ENCODE measurements at regions not wholly inside any gene's neighbourhood (a gene's known extent, or its start where the extent isn't known, plus 50 kb on each side); places are given as distances from the start of the nearest gene placed in this dataset.
A peak's percentile ranks its signal among the peaks of the same experiment; 100 is the strongest.
"Not testable (repeated sequence)": the region's sequence is repeated elsewhere in the genome, so short reads cannot be mapped to it uniquely, and the experiment has no call there.

GRCh38 chr10:26355241-26355640 is 82.9 kb upstream of the APBB1IP start:
- H3K27ac Mint-ChIP-seq: no peak overlapping the region
- intact Hi-C loops (cut with micrococcal nuclease): no loop called here
- H3K27me3 Mint-ChIP-seq (ENCODE audit: low read depth): no peaks in the 10 kb centered on the region
- H3K4me1 Mint-ChIP-seq (ENCODE audit: low read depth): peaks cover 13% of the 10 kb centered on the region
- H3K36me3 Mint-ChIP-seq (ENCODE audit: low read depth): no peaks in the 10 kb centered on the region
- no peaks in the 10 kb centered on the region for H3K9me3 Mint-ChIP-seq
- DNase-seq: no peak
- H3K4me3 Mint-ChIP-seq: no peak overlapping the region
- CTCF ChIA-PET: no interaction called here

GRCh38 chr10:26357203-26357602 is 80.9 kb upstream of the APBB1IP start:
- CTCF ChIA-PET: interaction anchor here (1.1 kb wide), 1 partner anchor 199 kb away, joined by 3 read pairs; no protein-coding TSS in a partner anchor
- Mint-ChIP-seq H3K9me3 (no peaks in the 10 kb centered on the region), H3K4me3 (no peak overlapping the region), H3K27me3 (ENCODE audit: low read depth) (no peaks in the 10 kb centered on the region), H3K36me3 (ENCODE audit: low read depth) (no peaks in the 10 kb centered on the region), H3K27ac (no peak overlapping the region), H3K4me1 (ENCODE audit: low read depth) (peaks cover 13% of the 10 kb centered on the region)
- peak; percentile 32 for DNase-seq
- intact Hi-C loops (cut with micrococcal nuclease): loop anchor here (1.0 kb wide), 5 partner anchors 74 to 504 kb away; no protein-coding TSS in a partner anchor

GRCh38 chr10:26358071-26358470 is 80.1 kb upstream of the APBB1IP start:
- Mint-ChIP-seq H3K27ac (no peak overlapping the region), H3K4me1 (ENCODE audit: low read depth) (peaks cover 13% of the 10 kb centered on the region), H3K4me3 (no peak overlapping the region), H3K27me3 (ENCODE audit: low read depth) (no peaks in the 10 kb centered on the region), H3K36me3 (ENCODE audit: low read depth) (no peaks in the 10 kb centered on the region), H3K9me3 (no peaks in the 10 kb centered on the region)
- intact Hi-C loops (cut with micrococcal nuclease): no loop called here
- no peak for DNase-seq
- CTCF ChIA-PET: no interaction called here

DNA sequence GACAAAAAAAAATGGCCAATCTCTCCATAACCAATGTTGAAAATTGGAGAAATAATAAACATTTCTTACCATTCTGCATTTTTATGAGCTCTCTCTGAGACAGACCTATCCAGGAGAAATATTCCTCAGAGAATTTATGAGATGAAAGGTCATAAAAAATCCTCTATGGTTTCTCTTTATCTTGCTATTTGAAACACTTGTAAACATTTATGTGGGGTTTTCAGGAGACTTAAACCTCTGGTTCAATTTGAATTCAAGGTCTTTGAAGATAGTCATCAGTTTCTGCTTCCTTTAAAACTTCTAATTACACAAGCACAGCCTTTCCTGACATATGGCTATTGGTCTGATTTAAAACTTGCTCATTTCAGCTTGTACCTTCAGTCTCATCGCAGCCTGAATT is 78.5 kb upstream of the APBB1IP start:
- H3K4me1 Mint-ChIP-seq (ENCODE audit: low read depth): peaks cover 13% of the 10 kb centered on the region
- no peaks in the 10 kb centered on the region for H3K9me3 Mint-ChIP-seq
- no peaks in the 10 kb centered on the region for H3K27me3 Mint-ChIP-seq (ENCODE audit: low read depth)
- CTCF ChIA-PET: interaction anchor here (0.6 to 0.7 kb wide), 2 partner anchors 10 to 144 kb away, joined by 4 read pairs; no protein-coding TSS in a partner anchor
- no peak overlapping the region for H3K27ac Mint-ChIP-seq
- intact Hi-C loops (cut with micrococcal nuclease): no loop called here
- no peak for DNase-seq
- no peaks in the 10 kb centered on the region for H3K36me3 Mint-ChIP-seq (ENCODE audit: low read depth)
- no peak overlapping the region for H3K4me3 Mint-ChIP-seq

DNA sequence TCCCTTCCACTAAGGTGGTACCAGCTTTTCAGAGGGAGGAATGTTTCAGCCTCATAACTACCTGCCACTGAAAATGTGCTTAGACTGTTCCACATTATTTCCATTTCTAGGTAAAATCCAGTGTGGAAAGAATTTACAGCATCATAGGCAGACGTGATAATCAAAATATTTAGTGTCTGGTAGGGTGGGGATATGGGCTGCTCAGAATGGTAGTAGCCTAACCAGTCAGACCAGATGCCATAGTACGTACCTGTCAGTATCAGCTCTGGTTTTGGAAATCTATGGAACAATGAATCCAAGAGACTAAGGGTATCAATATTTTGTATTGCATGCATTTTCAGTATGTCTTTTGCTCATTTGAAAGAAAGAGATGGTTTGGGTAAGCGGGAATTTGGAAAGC is 76.8 kb upstream of the APBB1IP start:
- no peaks in the 10 kb centered on the region for H3K36me3 Mint-ChIP-seq (ENCODE audit: low read depth)
- no peaks in the 10 kb centered on the region for H3K27me3 Mint-ChIP-seq (ENCODE audit: low read depth)
- CTCF ChIA-PET: interaction anchor here (0.5 kb wide), 1 partner anchor 141 kb away, joined by 4 read pairs; no protein-coding TSS in a partner anchor
- peaks cover 13% of the 10 kb centered on the region for H3K4me1 Mint-ChIP-seq (ENCODE audit: low read depth)
- DNase-seq: no peak
- H3K9me3 Mint-ChIP-seq: no peaks in the 10 kb centered on the region
- no peak overlapping the region for H3K27ac Mint-ChIP-seq
- no peak overlapping the region for H3K4me3 Mint-ChIP-seq
- intact Hi-C loops (cut with micrococcal nuclease): no loop called here

- CTCF ChIA-PET: interaction anchor here (0.5 to 0.7 kb wide), 2 partner anchors 141 to 142 kb away, joined by 4 to 5 read pairs; no protein-coding TSS in a partner anchor
Measured at GRCh38 chr10:26361971-26362370, 76.2 kb upstream of the APBB1IP start.

GRCh38 chr10:26365681-26366358 is 72.3 kb upstream of the APBB1IP start:
- CTCF ChIA-PET: no interaction called here
- DNase-seq: no peak

More at GRCh38 chr10:26361971-26362370, 76.2 kb upstream of the APBB1IP start:
- Mint-ChIP-seq H3K4me3 (no peak overlapping the region), H3K4me1 (ENCODE audit: low read depth) (peaks cover 11% of the 10 kb centered on the region), H3K27me3 (ENCODE audit: low read depth) (no peaks in the 10 kb centered on the region), H3K27ac (no peak overlapping the region), H3K9me3 (no peaks in the 10 kb centered on the region), H3K36me3 (ENCODE audit: low read depth) (no peaks in the 10 kb centered on the region)
- no peak for DNase-seq
- intact Hi-C loops (cut with micrococcal nuclease): no loop called here

GRCh38 chr10:26367035-26367434 is 71.1 kb upstream of the APBB1IP start:
- H3K4me3 Mint-ChIP-seq; H3K9me3 Mint-ChIP-seq; intact Hi-C loops (cut with micrococcal nuclease); H3K27ac Mint-ChIP-seq; H3K36me3 Mint-ChIP-seq (ENCODE audit: low read depth); H3K27me3 Mint-ChIP-seq (ENCODE audit: low read depth); DNase-seq; CTCF ChIA-PET; H3K4me1 Mint-ChIP-seq (ENCODE audit: low read depth): not testable (repeated sequence)

More at GRCh38 chr10:26365681-26366358, 72.3 kb upstream of the APBB1IP start:
- Mint-ChIP-seq H3K36me3 (ENCODE audit: low read depth) (no peaks in the 10 kb centered on the region), H3K4me3 (no peak overlapping the region), H3K4me1 (ENCODE audit: low read depth) (no peaks in the 10 kb centered on the region), H3K27ac (no peak overlapping the region), H3K9me3 (peaks cover 1% of the 10 kb centered on the region), H3K27me3 (ENCODE audit: low read depth) (no peaks in the 10 kb centered on the region)
- intact Hi-C loops (cut with micrococcal nuclease): no loop called here

DNA sequence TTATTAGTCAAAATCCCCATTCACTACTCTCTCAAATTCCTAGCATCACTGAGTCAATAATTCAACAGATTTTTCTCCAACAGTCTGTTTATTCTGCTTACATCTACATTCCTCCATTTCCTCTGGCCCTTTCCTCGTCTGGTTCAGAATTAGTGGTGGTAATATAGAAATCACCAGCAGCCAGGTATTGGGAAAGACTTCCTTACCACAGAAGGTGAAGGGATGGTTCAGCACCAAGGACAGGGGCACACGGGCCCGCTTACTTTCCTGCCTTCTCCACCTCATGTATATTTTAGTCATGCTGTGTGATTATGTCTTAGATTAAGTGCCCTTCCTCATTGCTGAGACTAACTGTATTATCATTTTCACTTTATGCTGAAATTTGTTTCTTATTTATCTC is 70.4 kb upstream of the APBB1IP start:
- CTCF ChIA-PET: no interaction called here
- Mint-ChIP-seq H3K27ac (no peak overlapping the region), H3K9me3 (peaks cover 2% of the 10 kb centered on the region), H3K36me3 (ENCODE audit: low read depth) (no peaks in the 10 kb centered on the region), H3K27me3 (ENCODE audit: low read depth) (no peaks in the 10 kb centered on the region), H3K4me3 (no peak overlapping the region), H3K4me1 (ENCODE audit: low read depth) (no peaks in the 10 kb centered on the region)
- intact Hi-C loops (cut with micrococcal nuclease): no loop called here
- peak; percentile 65 for DNase-seq

- no peaks in the 10 kb centered on the region for H3K27me3 Mint-ChIP-seq (ENCODE audit: low read depth)
- CTCF ChIA-PET: no interaction called here
- intact Hi-C loops (cut with micrococcal nuclease): no loop called here
Measured at GRCh38 chr10:26368463-26368862, 69.7 kb upstream of the APBB1IP start.

GRCh38 chr10:26372513-26373354 is 65.4 kb upstream of the APBB1IP start:
- CTCF ChIA-PET: no interaction called here
- no peak for DNase-seq
- intact Hi-C loops (cut with micrococcal nuclease): no loop called here
- Mint-ChIP-seq H3K4me1 (ENCODE audit: low read depth) (no peaks in the 10 kb centered on the region), H3K27me3 (ENCODE audit: low read depth) (no peaks in the 10 kb centered on the region), H3K9me3 (peaks cover 7% of the 10 kb centered on the region), H3K4me3 (no peak overlapping the region), H3K36me3 (ENCODE audit: low read depth) (no peaks in the 10 kb centered on the region), H3K27ac (no peak overlapping the region)

More at GRCh38 chr10:26368463-26368862, 69.7 kb upstream of the APBB1IP start:
- DNase-seq: no peak
- H3K36me3 Mint-ChIP-seq (ENCODE audit: low read depth): no peaks in the 10 kb centered on the region
- no peak overlapping the region for H3K27ac Mint-ChIP-seq
- peaks cover 2% of the 10 kb centered on the region for H3K9me3 Mint-ChIP-seq
- no peak overlapping the region for H3K4me3 Mint-ChIP-seq
- no peaks in the 10 kb centered on the region for H3K4me1 Mint-ChIP-seq (ENCODE audit: low read depth)

GRCh38 chr10:26374426-26374825 is 63.7 kb upstream of the APBB1IP start:
- no peak overlapping the region for H3K4me3 Mint-ChIP-seq
- no peak overlapping the region for H3K27ac Mint-ChIP-seq
- H3K36me3 Mint-ChIP-seq (ENCODE audit: low read depth): no peaks in the 10 kb centered on the region
- no peak for DNase-seq
- CTCF ChIA-PET: no interaction called here
- intact Hi-C loops (cut with micrococcal nuclease): no loop called here
- H3K27me3 Mint-ChIP-seq (ENCODE audit: low read depth): no peaks in the 10 kb centered on the region
- peaks cover 7% of the 10 kb centered on the region for H3K9me3 Mint-ChIP-seq
- no peaks in the 10 kb centered on the region for H3K4me1 Mint-ChIP-seq (ENCODE audit: low read depth)

All from activated naive CD4-positive, alpha-beta T cell treated with anti-CD3 and anti-CD28 coated beads for 36 hours (primary cell).